HepG2 (cell line): ENCODE measurements at regions not wholly inside any gene's neighbourhood (a gene's known extent, or its start where the extent isn't known, plus 50 kb on each side); places are given as distances from the start of the nearest gene placed in this dataset.

Experiments
- ARID2 ChIP-seq: sonication (generic); formaldehyde crosslinking; IDR thresholded peaks from 2 replicates; pipeline ENCODE4 v1.8.1; 2022; ENCODE audit warnings: mild to moderate bottlenecking, missing genetic modification reagents, borderline replicate concordance
- EHMT2 ChIP-seq: fragments of 200-600 bp; sonication (generic); IDR thresholded peaks from 2 replicates; pipeline ENCODE4 v1.7.0; 2017; ENCODE audit warnings: antibody characterized with exemption, low read depth, low read length, borderline replicate concordance
- GTF2F1 ChIP-seq: fragments of 150-350 bp; IDR thresholded peaks from 2 replicates; pipeline ENCODE4 v1.6.1; 2014; ENCODE audit warnings: low read length
- HCFC1 ChIP-seq: fragments of 150-350 bp; IDR thresholded peaks from 2 replicates; pipeline ENCODE4 v1.6.1; 2014; ENCODE audit warnings: low read depth, low read length
- HNRNPL ChIP-seq: fragments of 200-400 bp; formaldehyde crosslinking; IDR thresholded peaks from 2 replicates; pipeline ENCODE4 v1.6.1; 2017; ENCODE audit warnings: mild to moderate bottlenecking, low read depth, low read length
- MTA1 ChIP-seq: sonication (generic); formaldehyde crosslinking; IDR thresholded peaks from 2 replicates; pipeline ENCODE4 v1.4.0; 2020; ENCODE audit warnings: missing genetic modification reagents, mild to moderate bottlenecking, borderline replicate concordance
- SNAPC4 ChIP-seq: sonication (generic); formaldehyde crosslinking; IDR thresholded peaks from 2 replicates; pipeline ENCODE4 v1.4.0; 2020; ENCODE audit warnings: mild to moderate bottlenecking, missing genetic modification reagents
- TEAD2 ChIP-seq: sonication (generic); formaldehyde crosslinking; IDR thresholded peaks from 2 replicates; pipeline ENCODE4 v1.9.0; 2021; ENCODE audit warnings: missing genetic modification reagents
- ZNF274 ChIP-seq: sonication (generic); formaldehyde crosslinking; IDR thresholded peaks from 2 replicates; pipeline ENCODE4 v1.5.1; 2020; ENCODE audit warnings: mild to moderate bottlenecking, missing genetic modification reagents
- ZNF281 ChIP-seq: sonication (generic); formaldehyde crosslinking; IDR thresholded peaks from 2 replicates; pipeline ENCODE4 v1.4.0; 2020; ENCODE audit warnings: missing genetic modification reagents, borderline replicate concordance
- ZNF326 ChIP-seq: sonication (generic); formaldehyde crosslinking; IDR thresholded peaks from 2 replicates; pipeline ENCODE4 v1.4.0; 2020; ENCODE audit warnings: missing genetic modification reagents, borderline replicate concordance
- ZNF350 ChIP-seq: sonication (generic); formaldehyde crosslinking; IDR thresholded peaks from 2 replicates; pipeline ENCODE4 v1.4.0; 2020; ENCODE audit warnings: mild to moderate bottlenecking, low read depth, missing genetic modification reagents, borderline replicate concordance
- ZNF577 ChIP-seq: sonication (generic); formaldehyde crosslinking; IDR thresholded peaks from 2 replicates; pipeline ENCODE4 v1.4.0; 2020; ENCODE audit warnings: mild to moderate bottlenecking, low read depth, missing genetic modification reagents, borderline replicate concordance
- ZNF720 ChIP-seq: sonication (generic); formaldehyde crosslinking; IDR thresholded peaks from 2 replicates; pipeline ENCODE4 v1.4.0; 2020; ENCODE audit warnings: missing genetic modification reagents
- ZNF781 ChIP-seq: sonication (generic); formaldehyde crosslinking; IDR thresholded peaks from 2 replicates; pipeline ENCODE4 v1.5.1; 2020; ENCODE audit warnings: borderline replicate concordance, mild to moderate bottlenecking, missing genetic modification reagents; ENCODE audit errors: not compliant biosample characterization
- ZNF841 ChIP-seq: sonication (generic); formaldehyde crosslinking; IDR thresholded peaks from 2 replicates; pipeline ENCODE4 v1.8.1; 2023; ENCODE audit warnings: missing genetic modification reagents, borderline replicate concordance
- ZSCAN5A ChIP-seq: sonication (generic); formaldehyde crosslinking; IDR thresholded peaks from 2 replicates; pipeline ENCODE4 v1.8.0; 2022; ENCODE audit warnings: mild to moderate bottlenecking, missing genetic modification reagents, borderline replicate concordance

- TF ChIP-seq SNAPC4 (CRISPR knock-in tag) (no peak), GTF2F1 (no peak), HCFC1 (no peak), ARID2 (no peak), ZNF326 (CRISPR knock-in tag) (no peak), ZNF577 (CRISPR knock-in tag) (no peak), ZNF274 (CRISPR knock-in tag) (peak; percentile 76; the same call in 1 of the 2 replicates), HNRNPL (0 out of 2 replicates have a peak, but pooled peaks have one; percentile 26), ZNF281 (CRISPR knock-in tag) (peak; percentile 76), EHMT2 (no peak), TEAD2 (CRISPR knock-in tag) (no peak), ZNF781 (no peak), ZSCAN5A (CRISPR knock-in tag) (no peak), ZNF720 (CRISPR knock-in tag) (no peak), ZNF841 (CRISPR knock-in tag) (no peak), ZNF350 (0 out of 2 replicates have a peak, but pooled peaks have one; percentile 39), MTA1 (CRISPR knock-in tag) (0 out of 2 replicates have a peak, but pooled peaks have one; percentile 61)
Observed at GRCh38 chr6:141394565-141395051, 738.1 kb upstream of the GJE1 start (continued).
